Neural progenitor cell (in vitro differentiated cells): ENCODE measurements at regions not wholly inside any gene's neighbourhood (a gene's known extent, or its start where the extent isn't known, plus 50 kb on each side); places are given as distances from the start of the nearest gene placed in this dataset.

Source experiments
- DNase-seq: peaks from one replicate; pipeline ENCODE4 v3.0.0-alpha.2; 2016; ENCODE audit warnings: low spot score
- H2AFZ ChIP-seq: fragments of 200-600 bp; sonication (generic); replicated peaks from 2 replicates; pipeline ENCODE4 v1.6.1; 2016; ENCODE audit warnings: antibody characterized with exemption
- H3F3A ChIP-seq: fragments of 200-600 bp; sonication (generic); 2 replicates; pipeline ENCODE4 v1.6.1; 2016; ENCODE audit warnings: antibody characterized with exemption, low read depth
- H3K27ac ChIP-seq: fragments of 200-600 bp; sonication (generic); 2 replicates; pipeline ENCODE4 v1.5.1; 2016; ENCODE audit warnings: mild to moderate bottlenecking
- H3K27me3 ChIP-seq: fragments of 200-600 bp; sonication (generic); 2 replicates; pipeline ENCODE4 v1.6.1; 2016; ENCODE audit warnings: mild to moderate bottlenecking, moderate library complexity
- H3K36me3 ChIP-seq: fragments of 200-600 bp; sonication (generic); 2 replicates; pipeline ENCODE4 v1.5.1; 2016
- H3K4me1 ChIP-seq: fragments of 200-600 bp; sonication (generic); 2 replicates; pipeline ENCODE4 v1.6.1; 2016; ENCODE audit warnings: mixed run types
- H3K4me2 ChIP-seq: fragments of 200-600 bp; sonication (generic); 2 replicates; pipeline ENCODE4 v1.6.1; 2016
- H3K4me3 ChIP-seq: fragments of 200-600 bp; sonication (generic); 2 replicates; pipeline ENCODE4 v1.5.1; 2016
- H3K79me2 ChIP-seq: fragments of 200-600 bp; sonication (generic); 2 replicates; pipeline ENCODE4 v1.6.1; 2016; ENCODE audit warnings: low read depth
- H3K9ac ChIP-seq: fragments of 200-600 bp; sonication (generic); 2 replicates; pipeline ENCODE4 v1.6.1; 2016
- H3K9me3 ChIP-seq: fragments of 200-600 bp; sonication (generic); 2 replicates; pipeline ENCODE4 v1.5.1; 2016; ENCODE audit warnings: low read depth
- H4K20me1 ChIP-seq: fragments of 200-600 bp; sonication (generic); 2 replicates; pipeline ENCODE4 v1.6.1; 2016; ENCODE audit warnings: low read depth
- H3K27ac Mint-ChIP-seq: 3 replicates; pipeline ENCODE4 v1.8.0; 2021; ENCODE audit warnings: mixed read lengths
- H3K27me3 Mint-ChIP-seq: 2 replicates; pipeline ENCODE4 v1.8.0; 2022; ENCODE audit warnings: low read depth, mild to moderate bottlenecking, inconsistent platforms, moderate library complexity, mixed read lengths; ENCODE audit not compliant: insufficient read depth
- H3K36me3 Mint-ChIP-seq: 3 replicates; pipeline ENCODE4 v1.8.0; 2021; ENCODE audit warnings: mixed read lengths
- H3K4me1 Mint-ChIP-seq: 3 replicates; pipeline ENCODE4 v1.8.0; 2021; ENCODE audit warnings: mixed read lengths
- H3K4me3 Mint-ChIP-seq: 3 replicates; pipeline ENCODE4 v1.8.0; 2021; ENCODE audit warnings: mild to moderate bottlenecking, moderate library complexity, mixed read lengths
- H3K9me3 Mint-ChIP-seq: 3 replicates; pipeline ENCODE4 v1.8.0; 2020; ENCODE audit warnings: mixed read lengths
- EZH2 ChIP-seq: fragments of 200-600 bp; sonication (generic); IDR thresholded peaks from 2 replicates; pipeline ENCODE4 v1.6.1; 2017; ENCODE audit warnings: antibody characterized with exemption, mild to moderate bottlenecking, moderate library complexity
- EZH2phosphoT487 ChIP-seq: fragments of 200-600 bp; sonication (generic); IDR thresholded peaks from 2 replicates; pipeline ENCODE4 v1.6.1; 2017; ENCODE audit warnings: antibody characterized with exemption
- TF ChIP-seq, protein P1 (sequence below): fragments of 200-600 bp; sonication (generic); IDR thresholded peaks from 2 replicates; pipeline ENCODE4 v1.5.1; 2017; ENCODE audit warnings: antibody characterized with exemption, mild to moderate bottlenecking

DNA sequence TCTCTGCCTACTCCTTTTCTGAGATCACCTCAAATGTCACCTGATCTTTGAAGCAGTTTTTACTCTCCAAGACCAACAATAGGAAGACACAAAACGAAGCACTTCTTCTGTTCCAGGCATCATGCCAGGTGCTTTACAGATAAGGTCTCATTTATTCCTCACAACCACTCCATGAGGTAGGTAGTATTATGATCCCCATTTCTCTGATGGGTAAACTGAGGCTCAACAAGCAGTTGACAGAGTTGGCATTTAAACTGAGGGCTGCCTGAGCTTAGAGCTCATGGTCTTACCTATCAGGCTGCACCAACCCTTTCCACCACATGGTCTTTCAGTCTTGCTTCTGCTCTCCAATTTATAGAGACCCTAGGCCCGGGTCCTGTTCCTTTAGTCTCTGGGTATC is 147.2 kb upstream of the JUN start:
- Histone ChIP-seq H3K4me3 (no peak overlapping the region), H2AFZ (no peak overlapping the region), H3K36me3 (no peaks in the 10 kb centered on the region), H3K9me3 (no peaks in the 10 kb centered on the region), H3K27me3 (no peaks in the 10 kb centered on the region), H3F3A (peaks cover 8% of the 10 kb centered on the region), H3K4me1 (peaks cover 18% of the 10 kb centered on the region), H3K79me2 (no peaks in the 10 kb centered on the region), H3K4me2 (no peak overlapping the region), H3K9ac (no peak overlapping the region), H3K27ac (no peak overlapping the region), H4K20me1 (no peaks in the 10 kb centered on the region)
- no peak for DNase-seq
- peaks cover 7% of the 10 kb centered on the region for H3K27me3 Mint-ChIP-seq
- no peaks in the 10 kb centered on the region for H3K9me3 Mint-ChIP-seq
- TF ChIP-seq, protein P1, sequence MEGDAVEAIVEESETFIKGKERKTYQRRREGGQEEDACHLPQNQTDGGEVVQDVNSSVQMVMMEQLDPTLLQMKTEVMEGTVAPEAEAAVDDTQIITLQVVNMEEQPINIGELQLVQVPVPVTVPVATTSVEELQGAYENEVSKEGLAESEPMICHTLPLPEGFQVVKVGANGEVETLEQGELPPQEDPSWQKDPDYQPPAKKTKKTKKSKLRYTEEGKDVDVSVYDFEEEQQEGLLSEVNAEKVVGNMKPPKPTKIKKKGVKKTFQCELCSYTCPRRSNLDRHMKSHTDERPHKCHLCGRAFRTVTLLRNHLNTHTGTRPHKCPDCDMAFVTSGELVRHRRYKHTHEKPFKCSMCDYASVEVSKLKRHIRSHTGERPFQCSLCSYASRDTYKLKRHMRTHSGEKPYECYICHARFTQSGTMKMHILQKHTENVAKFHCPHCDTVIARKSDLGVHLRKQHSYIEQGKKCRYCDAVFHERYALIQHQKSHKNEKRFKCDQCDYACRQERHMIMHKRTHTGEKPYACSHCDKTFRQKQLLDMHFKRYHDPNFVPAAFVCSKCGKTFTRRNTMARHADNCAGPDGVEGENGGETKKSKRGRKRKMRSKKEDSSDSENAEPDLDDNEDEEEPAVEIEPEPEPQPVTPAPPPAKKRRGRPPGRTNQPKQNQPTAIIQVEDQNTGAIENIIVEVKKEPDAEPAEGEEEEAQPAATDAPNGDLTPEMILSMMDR, result no peak
- TF ChIP-seq EZH2phosphoT487 (no peak), EZH2 (no peak)
- no peaks in the 10 kb centered on the region for H3K36me3 Mint-ChIP-seq
- H3K4me1 Mint-ChIP-seq, result no peaks in the 10 kb centered on the region
- no peak overlapping the region for H3K27ac Mint-ChIP-seq
- no peak overlapping the region for H3K4me3 Mint-ChIP-seq

DNA sequence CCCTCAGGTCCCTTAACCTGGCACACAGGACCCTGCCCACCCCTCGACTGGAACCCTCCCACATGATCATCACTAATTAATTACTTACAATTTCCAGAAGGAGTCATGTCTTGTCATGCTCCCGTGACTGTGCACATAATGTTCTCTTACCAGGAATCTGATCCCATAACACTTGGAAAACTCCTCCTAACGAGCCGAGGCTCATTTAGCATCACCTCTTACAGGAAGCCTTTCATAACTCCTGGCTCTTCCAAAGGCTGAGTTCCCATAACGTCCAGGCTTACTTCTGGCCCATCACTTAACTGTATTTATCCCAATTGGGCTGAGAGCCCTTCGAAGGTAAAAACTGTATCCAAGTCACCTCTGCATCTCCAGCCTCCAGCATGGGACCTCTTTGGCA is 147.9 kb upstream of the JUN start:
- H3K9me3 Mint-ChIP-seq, result no peaks in the 10 kb centered on the region
- peaks cover 8% of the 10 kb centered on the region for H3F3A ChIP-seq
- no peak overlapping the region for H3K4me2 ChIP-seq
- no peak overlapping the region for H2AFZ ChIP-seq
- no peak for DNase-seq
- no peaks in the 10 kb centered on the region for H3K79me2 ChIP-seq
- no peak overlapping the region for H3K9ac ChIP-seq
- no peak overlapping the region for H3K27ac Mint-ChIP-seq
- H3K4me1 ChIP-seq, result peaks cover 17% of the 10 kb centered on the region
- H3K36me3 ChIP-seq, result no peaks in the 10 kb centered on the region
- no peaks in the 10 kb centered on the region for H3K9me3 ChIP-seq
- no peak overlapping the region for H3K4me3 ChIP-seq
- H3K36me3 Mint-ChIP-seq, result no peaks in the 10 kb centered on the region
- H3K4me1 Mint-ChIP-seq, result no peaks in the 10 kb centered on the region
- no peak overlapping the region for H3K4me3 Mint-ChIP-seq
- no peak overlapping the region for H3K27ac ChIP-seq
- no peaks in the 10 kb centered on the region for H3K27me3 ChIP-seq
- peaks cover 7% of the 10 kb centered on the region for H3K27me3 Mint-ChIP-seq
- H4K20me1 ChIP-seq, result no peaks in the 10 kb centered on the region
- TF ChIP-seq, protein P1, result no peak
- TF ChIP-seq EZH2, result no peak
- no peak for TF ChIP-seq EZH2phosphoT487

DNA sequence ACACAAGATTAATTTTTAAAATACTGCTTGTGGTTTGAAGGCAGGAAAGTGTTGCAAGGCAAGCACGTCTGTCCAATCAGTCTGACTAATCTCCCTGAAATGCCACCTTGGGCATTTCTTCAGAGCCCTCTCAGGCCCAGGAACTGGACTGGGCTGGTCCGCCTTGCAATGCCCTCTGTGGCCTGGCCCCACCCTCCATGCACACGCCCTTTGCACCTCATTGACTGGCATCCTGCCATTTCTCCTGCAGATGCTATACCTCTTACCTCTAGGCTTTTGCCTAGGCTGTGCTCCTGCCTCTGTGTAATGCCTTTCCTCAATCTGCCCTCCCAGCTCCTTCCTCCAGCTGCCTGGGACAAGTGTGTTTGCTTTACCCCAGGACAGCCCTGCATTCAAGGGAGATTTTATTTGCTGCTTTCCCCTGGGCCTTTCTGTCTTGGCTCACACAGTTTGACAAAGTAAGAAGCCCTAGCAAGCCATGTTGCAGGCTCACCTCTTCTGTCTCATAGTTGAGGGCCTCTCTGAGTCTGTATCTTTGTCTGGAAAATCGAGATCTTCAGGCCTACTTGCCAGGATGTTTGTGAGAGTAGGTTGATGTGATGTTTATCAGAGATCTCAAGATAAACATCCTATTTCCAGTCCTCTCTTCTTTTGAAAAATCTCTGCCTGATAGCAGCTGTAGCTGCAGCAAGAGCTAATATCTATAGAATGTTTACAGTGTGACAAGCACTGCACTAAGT is 149.2 kb upstream of the JUN start:
- TF ChIP-seq, protein P1, result no peak
- TF ChIP-seq EZH2phosphoT487 (no peak), EZH2 (no peak)
- H3K4me2 ChIP-seq, result no peak overlapping the region
- H3K4me1 Mint-ChIP-seq, result no peaks in the 10 kb centered on the region

More for the DNA sequence above, 149.2 kb upstream of the JUN start:
- Histone ChIP-seq H4K20me1 (no peaks in the 10 kb centered on the region), H3F3A (peaks cover 8% of the 10 kb centered on the region), H3K9me3 (no peaks in the 10 kb centered on the region), H3K36me3 (no peaks in the 10 kb centered on the region), H3K4me1 (peaks cover 11% of the 10 kb centered on the region), H3K79me2 (no peaks in the 10 kb centered on the region), H2AFZ (peak overlapping the region; percentile 40), H3K27me3 (no peaks in the 10 kb centered on the region), H3K9ac (no peak overlapping the region), H3K4me3 (no peak overlapping the region), H3K27ac (no peak overlapping the region)
- no peak for DNase-seq
- H3K36me3 Mint-ChIP-seq, result no peaks in the 10 kb centered on the region
- no peak overlapping the region for H3K4me3 Mint-ChIP-seq
- peaks cover 7% of the 10 kb centered on the region for H3K27me3 Mint-ChIP-seq
- H3K27ac Mint-ChIP-seq, result no peak overlapping the region
- H3K9me3 Mint-ChIP-seq, result no peaks in the 10 kb centered on the region
